HL-60/S4 treated with phorbol 12-myristate 13-acetate at 8.2 ng/mL for 4 days and 3 days (cell line): ENCODE measurements at regions not wholly inside any gene's neighbourhood (a gene's known extent, or its start where the extent isn't known, plus 50 kb on each side); places are given as distances from the start of the nearest gene placed in this dataset.
"Not testable (repeated sequence)": the region's sequence is repeated elsewhere in the genome, so short reads cannot be mapped to it uniquely, and the experiment has no call there.

ENCODE experiments used
- in situ Hi-C: fragments of 300-500 bp; cut with MboI; formaldehyde crosslinking; loops from 2 replicates; pipeline ENCODE4 v1.15.0; 2022; ENCODE audit warnings: low sequenced_read_pairs

DNA sequence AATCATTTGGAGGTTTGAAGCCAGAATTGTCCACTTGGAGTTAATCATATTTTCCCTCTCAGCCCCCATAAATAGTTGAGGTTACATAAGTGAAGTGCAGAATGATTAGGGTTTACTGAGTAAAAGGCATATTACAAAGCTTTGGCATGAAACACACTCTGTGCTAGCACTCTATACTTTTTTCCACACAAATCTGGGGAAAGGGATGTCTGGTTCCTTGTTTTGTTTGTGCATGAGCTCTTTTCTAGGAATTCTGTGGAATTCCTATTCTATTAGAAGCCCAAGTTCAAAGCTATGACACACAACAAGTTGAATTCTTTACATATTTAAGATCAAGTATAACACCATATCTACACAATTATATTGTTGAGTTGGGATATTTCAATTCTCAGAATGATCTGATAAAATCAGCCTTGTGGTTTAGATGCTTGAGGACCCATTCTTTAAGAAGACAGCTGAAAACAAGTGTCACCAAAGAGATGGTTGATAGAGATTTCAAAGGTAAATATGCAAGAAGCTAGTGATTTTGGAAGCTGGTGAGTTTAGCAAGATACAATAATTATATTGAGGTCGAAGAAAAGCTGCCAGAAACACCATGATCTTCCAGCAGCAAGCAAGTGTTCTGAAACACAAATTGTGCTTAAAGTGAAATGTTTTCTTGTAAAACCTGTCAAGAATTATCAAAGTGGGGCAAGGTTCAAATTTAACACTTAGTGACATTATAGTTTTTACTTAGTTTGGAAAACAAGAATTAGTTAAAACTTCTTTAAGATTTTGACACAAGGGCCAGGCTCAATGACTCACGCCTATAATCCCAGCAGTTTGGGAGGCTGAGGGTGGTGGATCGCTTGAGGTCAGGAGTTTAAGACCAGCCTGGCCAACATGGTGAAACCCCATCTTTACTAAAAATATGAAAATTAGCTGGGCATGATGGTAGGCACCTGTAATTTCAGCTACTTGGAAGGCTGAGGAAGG lies 122.6 kb downstream of the INHBA start:
- in situ Hi-C loops: no loop called here

DNA sequence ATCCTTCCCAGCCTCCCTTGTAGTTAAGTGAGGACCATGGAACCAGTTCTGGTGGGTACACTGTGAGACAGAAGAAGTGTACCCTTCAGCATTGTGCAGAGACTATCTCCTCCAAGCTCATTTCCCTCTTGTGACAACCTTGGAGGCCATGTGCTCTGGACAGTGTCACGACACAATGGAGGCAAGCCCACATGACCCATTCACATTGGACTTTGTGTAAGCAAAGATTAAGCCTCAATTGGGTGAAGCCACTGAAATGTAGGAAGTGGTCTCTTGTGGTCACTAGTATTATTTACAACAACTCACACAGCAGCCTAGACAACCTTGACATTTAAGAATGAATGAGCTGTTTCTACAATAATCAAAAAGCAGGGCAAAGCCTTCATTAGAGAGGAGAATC lies 124.2 kb downstream of the INHBA start:
- in situ Hi-C loops: no loop called here

DNA sequence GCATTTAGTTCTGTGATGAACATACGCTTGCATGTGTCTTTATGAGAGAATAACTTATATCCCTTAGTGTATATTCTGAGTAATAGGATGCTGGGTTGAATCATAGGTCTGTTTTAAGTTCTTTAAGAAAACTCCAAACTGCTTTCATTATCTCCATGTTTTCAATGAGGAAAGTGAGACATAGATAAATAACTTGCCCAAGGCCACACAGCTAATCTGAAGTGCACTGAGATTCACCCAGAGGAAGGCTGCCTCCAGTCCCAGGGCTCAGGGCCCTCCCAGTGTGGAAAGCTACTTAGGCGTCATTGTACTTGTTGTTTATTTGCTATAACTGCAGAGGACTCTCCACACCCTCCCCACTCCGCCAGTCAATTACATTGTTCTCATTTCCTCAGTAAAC lies 126.7 kb downstream of the INHBA start:
- in situ Hi-C loops: no loop called here

DNA sequence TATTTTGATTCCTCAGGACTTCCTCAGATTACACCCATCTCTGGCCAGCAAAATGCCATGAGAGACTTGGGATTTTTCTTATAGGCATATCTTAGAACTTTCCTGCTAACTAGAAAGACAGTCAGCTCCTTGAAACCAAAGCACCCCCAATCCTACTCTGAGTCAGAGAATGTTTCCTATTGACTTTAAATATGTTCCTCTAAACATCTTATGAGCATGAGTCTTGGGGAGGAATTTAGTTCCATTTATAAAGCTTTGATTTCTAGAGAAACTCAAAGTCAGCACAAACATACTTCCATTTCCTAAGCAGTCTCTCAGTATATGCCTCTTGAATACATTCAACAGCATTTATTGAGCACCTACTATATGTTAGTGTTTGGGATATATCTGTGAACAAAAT lies 128.5 kb downstream of the INHBA start:
- in situ Hi-C loops: no loop called here

GRCh38 chr7:41573862-41574261 lies 129.0 kb downstream of the INHBA start:
- in situ Hi-C loops: no loop called here

DNA sequence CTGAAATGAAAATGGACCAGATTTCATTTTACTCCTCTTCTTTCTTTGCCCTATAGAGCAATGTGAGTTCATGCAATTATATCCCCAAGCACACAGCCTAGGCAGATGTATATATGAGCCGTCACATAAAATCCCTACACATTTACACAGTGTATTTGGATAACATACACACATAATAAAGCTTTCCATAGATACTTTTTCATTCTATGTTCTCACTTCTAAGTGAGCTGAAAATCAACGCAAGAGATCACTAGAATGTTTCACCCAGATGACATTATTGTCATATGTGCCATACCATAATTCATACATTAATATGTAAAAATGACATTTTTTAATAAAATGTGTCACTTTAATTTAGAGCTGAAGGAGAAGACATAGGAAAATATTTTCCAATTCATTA lies 129.4 kb downstream of the INHBA start:
- in situ Hi-C loops: no loop called here

DNA sequence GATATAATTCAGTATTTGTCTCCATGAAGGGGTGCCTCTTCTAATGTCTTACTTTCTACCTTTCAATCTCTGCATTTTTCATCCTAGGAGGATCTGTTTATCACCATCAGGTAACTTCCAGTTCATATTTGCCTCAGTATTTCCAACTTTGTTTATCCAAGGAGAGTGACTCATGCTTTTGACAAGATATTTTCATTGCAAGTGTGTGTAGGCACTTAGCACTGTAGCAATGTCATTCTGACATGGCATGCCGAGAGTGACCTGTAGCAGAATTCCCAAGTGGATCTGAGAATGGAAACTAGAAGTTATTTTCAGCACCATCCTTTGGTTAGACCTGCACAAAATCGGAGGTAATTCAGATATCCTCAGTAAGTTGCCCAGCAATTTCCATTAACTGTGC lies 129.9 kb downstream of the INHBA start:
- in situ Hi-C loops: no loop called here

GRCh38 chr7:41571573-41571972 lies 131.3 kb downstream of the INHBA start:
- in situ Hi-C loops: no loop called here

DNA sequence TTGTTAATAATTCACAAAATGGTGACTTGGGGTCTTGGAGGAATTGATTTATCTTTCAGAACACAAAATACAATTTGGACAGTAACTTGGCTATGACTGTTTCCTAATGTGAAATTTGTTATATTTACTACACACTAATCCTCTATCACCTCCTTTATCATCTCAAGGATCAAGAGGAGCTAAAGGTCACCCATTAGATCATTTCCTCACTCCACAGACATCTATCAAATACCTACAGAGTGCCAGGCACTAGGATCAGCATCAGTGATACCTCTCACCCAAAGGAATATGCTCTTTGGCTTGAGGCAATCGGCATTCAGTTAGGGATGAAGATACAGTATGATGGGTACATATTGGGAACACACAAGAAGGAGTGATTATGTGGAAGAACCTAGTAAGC lies 132.1 kb downstream of the INHBA start:
- in situ Hi-C loops: no loop called here

DNA sequence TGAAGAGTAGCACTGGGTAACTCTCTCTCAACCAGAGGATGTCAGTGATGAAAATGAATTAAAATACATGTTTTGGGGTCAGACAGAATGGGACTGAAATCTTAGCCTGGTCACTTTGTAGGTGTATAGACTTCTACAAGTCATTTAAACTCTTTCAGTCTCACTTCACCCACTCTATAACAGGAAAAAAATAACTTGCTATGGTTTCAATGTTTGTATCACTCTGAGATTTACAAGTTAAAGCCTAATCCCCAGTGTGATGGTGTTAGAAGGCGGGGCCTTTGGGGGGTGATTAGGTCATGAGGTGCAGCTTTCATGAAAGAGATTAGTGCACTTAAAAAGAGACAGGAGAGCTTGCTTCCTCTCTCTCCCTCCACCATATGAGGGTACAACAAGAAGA lies 134.8 kb downstream of the INHBA start:
- in situ Hi-C loops: no loop called here

DNA sequence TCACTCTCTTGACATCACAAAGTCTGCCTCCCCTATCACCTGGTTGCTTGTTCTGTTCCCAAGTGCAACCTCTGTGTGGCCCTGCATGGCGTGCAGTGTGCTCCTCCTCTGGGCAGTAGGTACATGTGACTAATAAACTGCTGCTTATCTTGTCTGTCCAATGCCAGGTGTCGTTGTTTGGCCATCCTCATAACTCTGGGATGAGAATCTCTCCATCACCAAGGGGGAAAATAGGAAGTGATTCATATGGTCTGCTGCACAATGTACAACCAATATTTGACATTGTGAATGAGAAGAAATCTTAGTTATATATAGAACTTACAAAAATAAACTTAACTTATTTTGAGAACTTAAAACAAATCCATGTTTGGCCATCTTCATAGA lies 135.2 kb downstream of the INHBA start:
- in situ Hi-C loops: no loop called here

- in situ Hi-C loops: no loop called here
Observed at GRCh38 chr7:41567031-41567730, 135.7 kb downstream of the INHBA start.

DNA sequence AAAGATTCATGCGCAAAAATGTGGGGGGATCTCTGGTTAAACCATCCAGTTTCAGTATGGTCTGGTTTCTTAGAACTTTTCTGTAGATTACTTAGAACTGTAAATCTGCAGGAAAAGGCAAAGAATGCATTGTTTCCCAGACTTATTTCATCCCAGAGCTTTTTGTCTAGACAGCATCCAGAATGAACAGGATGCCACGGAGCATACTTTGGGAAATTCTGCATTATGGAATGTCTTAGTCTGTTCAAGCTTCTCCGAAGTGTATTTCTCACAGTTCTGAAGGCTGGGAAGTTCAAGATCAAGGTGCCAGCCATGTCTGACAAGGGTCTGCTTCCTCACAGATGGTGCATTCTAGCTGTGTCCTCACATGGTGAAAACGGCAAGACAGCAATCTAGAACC lies 136.3 kb downstream of the INHBA start:
- in situ Hi-C loops: no loop called here

- in situ Hi-C loops: no loop called here
Observed at GRCh38 chr7:41565655-41566054, 137.2 kb downstream of the INHBA start.

DNA sequence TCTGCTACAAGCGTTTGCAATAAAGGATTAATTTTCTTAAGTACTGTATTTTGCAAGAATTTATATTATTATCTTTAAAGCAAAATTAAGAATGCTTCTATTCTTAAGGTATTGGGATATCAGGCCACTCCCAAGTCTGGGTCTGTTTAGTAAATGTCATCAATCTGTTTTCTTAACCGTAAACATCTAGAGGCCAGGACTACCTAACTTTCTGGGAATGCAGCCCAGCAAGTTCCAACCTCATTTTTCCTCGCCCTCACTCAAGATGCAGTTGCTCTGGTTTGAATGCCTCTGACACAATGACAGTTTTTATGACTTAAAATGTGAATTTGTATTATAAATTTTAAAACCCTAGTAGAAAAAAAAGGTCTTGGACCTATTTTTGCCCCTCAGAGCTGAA lies 143.5 kb downstream of the INHBA start:
- in situ Hi-C loops: no loop called here

GRCh38 chr7:41554481-41554880 lies 148.4 kb downstream of the INHBA start:
- in situ Hi-C loops: no loop called here

DNA sequence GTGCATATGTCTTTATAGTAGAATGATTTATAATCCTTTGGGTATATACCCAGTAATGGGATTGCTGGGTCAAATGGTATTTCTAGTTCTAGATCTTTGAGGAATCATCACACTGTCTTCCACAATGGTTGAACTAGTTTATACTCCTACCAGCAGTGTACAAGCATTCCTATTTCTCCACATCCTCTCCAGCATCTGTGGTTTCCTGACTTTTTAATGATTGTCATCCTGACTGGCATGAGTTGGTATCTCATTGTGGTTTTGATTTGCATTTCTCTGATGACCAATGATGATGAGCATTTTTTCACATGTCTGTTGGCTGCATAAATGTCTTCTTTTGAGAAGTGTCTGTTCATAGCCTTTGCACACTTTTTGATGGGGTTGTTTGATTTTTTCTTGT lies 152.8 kb downstream of the INHBA start:
- in situ Hi-C loops: not testable (repeated sequence)

DNA sequence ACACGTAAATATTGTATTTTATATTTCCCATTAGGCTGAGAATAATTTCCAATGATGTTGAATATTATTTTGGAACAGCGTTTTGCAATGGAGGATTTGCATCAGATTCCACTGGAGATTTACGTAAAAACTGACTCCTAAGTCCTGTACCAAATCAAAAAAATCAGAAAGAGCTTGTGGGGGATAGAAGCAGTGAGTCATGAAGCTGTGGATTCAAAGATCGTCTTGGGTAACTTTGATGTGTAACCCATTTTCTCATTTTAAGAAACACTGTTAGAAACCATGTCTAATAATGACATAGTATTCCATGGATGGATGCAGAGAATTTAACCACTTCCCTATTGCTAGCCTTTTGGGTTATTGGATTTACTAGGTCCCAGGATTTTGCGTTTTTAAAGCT lies 158.6 kb downstream of the INHBA start:
- in situ Hi-C loops: no loop called here

DNA sequence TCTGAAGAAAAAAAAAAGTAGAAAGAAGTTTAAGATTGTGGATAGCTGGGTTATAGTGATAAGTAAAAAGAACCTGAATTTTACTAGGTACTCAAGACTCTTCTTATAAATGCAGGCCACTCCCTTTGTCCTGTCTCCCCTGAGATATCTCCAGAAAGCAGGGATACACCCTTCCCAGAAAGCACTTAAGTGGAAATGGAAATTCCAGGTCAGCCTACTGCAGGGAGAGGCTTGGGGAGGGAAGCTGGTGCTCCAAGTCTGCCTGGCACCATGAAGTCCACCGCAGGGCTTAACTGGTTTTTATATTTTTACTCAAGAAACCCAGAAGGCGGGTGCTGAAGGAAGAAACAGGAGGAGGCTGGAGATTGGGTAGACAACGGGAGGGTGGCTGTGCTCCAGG lies 162.3 kb downstream of the INHBA start:
- in situ Hi-C loops: no loop called here

- in situ Hi-C loops: no loop called here
Observed at GRCh38 chr7:41538810-41539724, 163.8 kb downstream of the INHBA start.
